ENCODE measurements at regions not wholly inside any gene's neighbourhood (a gene's known extent, or its start where the extent isn't known, plus 50 kb on each side); places are given as distances from the start of the nearest gene placed in this dataset.

GRCh38 chr10:130570074-130570473 is 433.9 kb downstream of the GLRX3 start:
- H4K8ac ChIP-seq (replicated peaks; ENCODE audit: insufficient read length, low read depth, low read length) = no peak overlapping the region
- no peaks in the 10 kb centered on the region for H3K23me2 ChIP-seq (ENCODE audit: insufficient read length, low read depth, low read length, poor library complexity, severe bottlenecking)
- no peak for DNase-seq
- H3K79me1 ChIP-seq (ENCODE audit: insufficient read depth, low read depth, low read length, poor library complexity, severe bottlenecking) = no peaks in the 10 kb centered on the region
- TF ChIP-seq CTCF (conservative IDR thresholded peaks at IDR 0.05) = no peak
- H3K79me2 ChIP-seq (ENCODE audit: insufficient read depth, low read length) = no peaks in the 10 kb centered on the region
- no peak overlapping the region for H2AFZ ChIP-seq (ENCODE audit: low read length)
- H2BK15ac ChIP-seq (ENCODE audit: low read depth, low read length) = no peak overlapping the region
- H2BK20ac ChIP-seq (ENCODE audit: low read depth, low read length, poor library complexity, severe bottlenecking) = no peak overlapping the region
- no peaks in the 10 kb centered on the region for H3K27me3 ChIP-seq (ENCODE audit: insufficient read depth, low read length)
- H3K4ac ChIP-seq (ENCODE audit: low read depth, low read length) = no peak overlapping the region
- H3K56ac ChIP-seq (ENCODE audit: insufficient read length, low read depth, low read length) = no peak overlapping the region
- no peak overlapping the region for H3K4me2 ChIP-seq (ENCODE audit: insufficient read depth, insufficient read length, low read length)
- H3K14ac ChIP-seq (ENCODE audit: insufficient read depth, low read length) = no peak overlapping the region
- H3T11ph ChIP-seq (ENCODE audit: low read length) = no peak overlapping the region
- Mint-ChIP-seq H3K27ac (no peak overlapping the region; a peak in 1 of 7 replicates), H3K36me3 (ENCODE audit: insufficient read depth in 1 of 3, low read depth in 3 of 3) (peaks cover 0 to 2% (median 0%) of the 10 kb centered on the region in 3 experiments; a peak in 2 of 7 replicates), H3K27me3 (ENCODE audit: low read depth) (peaks cover 9% of the 10 kb centered on the region), H3K4me1 (no peaks in the 10 kb centered on the region), H3K4me3 (no peak overlapping the region), H3K9me3 (peaks cover 0 to 2% of the 10 kb centered on the region in 2 experiments; a peak in 1 of 5 replicates)
- H2BK5ac ChIP-seq (ENCODE audit: insufficient read length, low read length) = no peak overlapping the region
- no peak overlapping the region for H3K27ac ChIP-seq (ENCODE audit: insufficient read length, low read depth, low read length)
- no peak overlapping the region for H4K5ac ChIP-seq (ENCODE audit: insufficient read length, low read depth, low read length)
- H4K91ac ChIP-seq (ENCODE audit: insufficient read length, low read depth, low read length) = no peak overlapping the region
- H2BK12ac ChIP-seq (ENCODE audit: insufficient read length, low read depth, low read length) = no peak overlapping the region
- WGBS (ENCODE audit: extremely low coverage, insufficient read length, low lambda C conversion rate) = no CpG with 5 or more reads among the region's 7 CpGs
- no peak overlapping the region for H3K18ac ChIP-seq (ENCODE audit: insufficient read length, low read depth, low read length)
- H3K9me3 ChIP-seq (ENCODE audit: control insufficient read depth, low read depth, low read length) = no peaks in the 10 kb centered on the region
- H4K20me1 ChIP-seq (ENCODE audit: control insufficient read depth, insufficient read depth, insufficient read length) = no peaks in the 10 kb centered on the region
- H3K23ac ChIP-seq (ENCODE audit: insufficient read length, low read depth, low read length) = no peak overlapping the region
- no peak overlapping the region for H2BK120ac ChIP-seq (ENCODE audit: low read depth, low read length, poor library complexity, severe bottlenecking)
- H2AK5ac ChIP-seq (ENCODE audit: insufficient read length, low read length) = no peak overlapping the region
- no peaks in the 10 kb centered on the region for H3K4me1 ChIP-seq (ENCODE audit: insufficient read depth, low read length)
- H3K9ac ChIP-seq (ENCODE audit: extremely low read depth, insufficient read length, low read length) = no peak overlapping the region

All from H9 (cell line).